Activated CD8-positive, alpha-beta memory T cell treated with anti-CD3 and anti-CD28 coated beads for 48 hours (primary cell): ENCODE measurements at regions not wholly inside any gene's neighbourhood (a gene's known extent, or its start where the extent isn't known, plus 50 kb on each side); places are given as distances from the start of the nearest gene placed in this dataset.
"Not testable (repeated sequence)": the region's sequence is repeated elsewhere in the genome, so short reads cannot be mapped to it uniquely, and the experiment has no call there.

ENCODE experiments used
- DNase-seq, 3 experiments: peaks; one replicate each; pipeline ENCODE4 v3.0.0-alpha.2; 2020; ENCODE audit warnings: low read depth in 2 of 3, low spot score in 2 of 3

DNA sequence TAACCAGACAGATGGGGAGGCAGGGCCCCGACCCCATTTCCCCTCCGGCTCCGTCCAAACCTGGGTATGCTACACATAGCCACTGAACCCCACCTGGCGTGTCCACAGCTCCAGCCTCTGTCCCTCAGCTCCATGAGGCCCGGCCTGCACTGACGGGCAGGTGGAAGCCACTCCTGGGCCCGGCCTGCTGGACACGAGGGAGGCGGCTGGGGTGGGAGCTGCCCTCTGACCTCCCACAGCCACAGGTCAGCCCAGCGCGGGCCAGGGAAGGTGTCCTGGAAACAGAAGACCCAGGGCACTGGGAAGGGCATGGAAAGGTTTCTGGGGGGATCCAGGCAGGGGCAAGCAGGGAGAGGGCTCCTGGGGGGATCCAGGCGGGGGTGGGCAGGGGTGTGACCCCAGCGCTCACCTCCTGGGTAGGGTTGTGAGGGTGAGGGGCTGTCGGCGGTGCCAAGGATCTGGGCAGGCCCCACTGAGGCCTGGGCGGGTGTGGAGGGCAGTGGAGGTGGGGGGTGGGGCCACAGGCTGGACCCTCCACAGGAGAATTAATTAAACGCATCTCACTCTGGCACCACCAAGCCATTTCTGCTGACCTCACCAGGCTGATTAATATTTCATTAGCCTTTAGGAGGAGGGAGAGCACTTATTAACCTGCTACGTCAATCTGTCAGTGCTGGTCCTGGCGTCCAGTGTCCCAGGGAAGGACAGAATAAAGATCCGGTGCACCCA, 108.9 kb downstream of the UNCX start:
- no peak for DNase-seq

DNA sequence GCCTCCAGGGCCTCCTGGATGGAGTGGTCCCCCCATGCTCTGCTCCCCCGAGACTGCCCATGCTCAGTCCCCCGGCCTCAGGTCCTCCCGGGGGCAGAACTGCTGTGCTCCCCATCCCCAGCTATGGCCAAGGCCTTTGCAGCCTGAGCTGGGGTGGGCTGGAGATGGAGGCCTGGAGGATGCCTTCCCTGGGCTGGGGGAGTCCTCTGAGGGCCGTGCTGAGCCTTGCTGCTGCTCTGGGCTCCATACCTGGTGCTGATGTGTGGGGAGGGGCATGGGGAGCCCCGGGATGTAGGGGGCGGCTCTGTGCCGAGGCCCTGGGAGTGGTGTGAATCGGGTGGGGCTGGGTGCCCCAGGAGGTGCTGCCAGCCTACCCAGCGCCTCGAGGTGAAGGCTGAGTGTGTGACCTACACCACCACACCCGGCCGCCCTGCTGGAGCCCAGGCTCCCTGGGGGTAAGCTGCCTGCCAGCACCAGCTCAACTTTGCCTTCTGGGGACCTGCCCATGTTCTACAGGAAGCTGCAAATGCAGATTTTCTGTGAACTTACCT, 109.5 kb downstream of the UNCX start:
- DNase-seq: no peak

DNA sequence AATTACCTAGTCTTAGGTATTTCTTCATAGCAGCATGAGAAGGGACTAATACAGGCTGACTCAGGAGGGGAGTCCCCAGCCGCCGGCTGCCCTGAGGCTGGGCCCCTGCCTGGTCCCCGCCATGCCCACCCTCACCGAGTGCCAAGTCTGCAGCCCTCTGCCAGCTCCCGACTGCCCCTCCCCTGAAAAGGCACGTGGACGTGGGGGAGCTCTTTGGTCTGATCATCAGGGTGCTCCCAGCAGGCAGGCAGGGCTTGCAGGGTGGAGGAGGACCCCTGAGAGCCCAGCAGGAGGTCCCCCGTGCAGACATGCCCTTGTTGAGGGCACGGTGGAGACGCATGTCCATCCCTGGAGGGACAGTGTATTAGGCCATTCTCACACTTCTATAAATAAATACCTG, 110.9 kb downstream of the UNCX start:
- DNase-seq: no peak

DNA sequence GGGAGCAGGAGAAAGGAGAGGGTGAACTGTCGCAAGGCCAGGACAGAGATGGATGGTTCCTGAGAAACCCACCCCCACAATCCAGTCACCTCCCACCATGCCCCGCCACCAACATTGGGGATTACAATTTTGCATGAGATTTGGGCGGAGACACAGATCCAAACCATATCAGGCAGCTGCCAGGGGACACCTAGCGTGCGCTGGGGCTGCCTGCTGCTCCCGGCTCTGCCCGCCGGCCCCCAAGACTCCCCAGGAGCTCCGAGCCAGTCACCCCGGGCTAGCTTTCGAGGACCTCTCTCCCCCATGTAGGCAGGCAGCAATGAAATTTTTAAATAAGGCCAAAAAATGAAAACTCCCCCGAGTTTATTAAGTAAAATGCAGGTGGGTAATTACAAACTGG, 111.7 kb downstream of the UNCX start:
- no peak for DNase-seq

DNA sequence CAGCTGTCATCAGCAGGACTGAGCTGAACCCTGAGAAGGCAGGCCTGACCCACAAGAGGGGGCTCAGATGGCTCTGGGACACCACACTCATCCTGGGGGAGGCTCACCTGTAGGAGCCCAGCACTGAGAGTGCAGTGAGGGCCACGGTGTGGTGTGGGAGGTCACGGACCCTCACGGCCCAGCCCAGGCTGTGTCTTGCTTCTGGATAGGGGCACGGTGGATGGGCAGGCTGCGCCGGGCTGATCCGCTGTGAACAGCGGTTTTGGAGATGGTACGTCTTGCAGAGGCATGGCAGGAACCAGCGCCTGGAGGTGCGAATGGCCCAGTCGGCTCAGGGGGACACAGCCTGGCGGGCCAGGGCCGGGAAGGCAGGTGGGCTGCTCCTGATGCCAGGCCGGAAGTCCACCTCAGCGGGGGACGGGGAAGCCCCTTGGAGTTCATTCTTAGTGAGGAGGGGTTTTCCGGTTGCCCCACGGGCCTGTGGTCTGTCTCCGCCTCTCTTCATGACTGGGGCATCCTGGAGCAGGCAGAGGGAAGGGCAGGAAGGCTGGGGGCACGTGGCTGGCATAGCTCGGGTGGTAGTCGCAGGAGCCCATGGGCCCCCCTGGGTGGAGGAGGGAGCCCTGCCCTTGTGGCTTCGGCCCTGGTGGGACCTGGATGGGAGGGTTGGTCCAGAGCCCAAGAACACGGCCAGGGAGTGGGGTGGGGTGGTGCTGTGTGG, 112.5 kb downstream of the UNCX start:
- no peak for DNase-seq

DNA sequence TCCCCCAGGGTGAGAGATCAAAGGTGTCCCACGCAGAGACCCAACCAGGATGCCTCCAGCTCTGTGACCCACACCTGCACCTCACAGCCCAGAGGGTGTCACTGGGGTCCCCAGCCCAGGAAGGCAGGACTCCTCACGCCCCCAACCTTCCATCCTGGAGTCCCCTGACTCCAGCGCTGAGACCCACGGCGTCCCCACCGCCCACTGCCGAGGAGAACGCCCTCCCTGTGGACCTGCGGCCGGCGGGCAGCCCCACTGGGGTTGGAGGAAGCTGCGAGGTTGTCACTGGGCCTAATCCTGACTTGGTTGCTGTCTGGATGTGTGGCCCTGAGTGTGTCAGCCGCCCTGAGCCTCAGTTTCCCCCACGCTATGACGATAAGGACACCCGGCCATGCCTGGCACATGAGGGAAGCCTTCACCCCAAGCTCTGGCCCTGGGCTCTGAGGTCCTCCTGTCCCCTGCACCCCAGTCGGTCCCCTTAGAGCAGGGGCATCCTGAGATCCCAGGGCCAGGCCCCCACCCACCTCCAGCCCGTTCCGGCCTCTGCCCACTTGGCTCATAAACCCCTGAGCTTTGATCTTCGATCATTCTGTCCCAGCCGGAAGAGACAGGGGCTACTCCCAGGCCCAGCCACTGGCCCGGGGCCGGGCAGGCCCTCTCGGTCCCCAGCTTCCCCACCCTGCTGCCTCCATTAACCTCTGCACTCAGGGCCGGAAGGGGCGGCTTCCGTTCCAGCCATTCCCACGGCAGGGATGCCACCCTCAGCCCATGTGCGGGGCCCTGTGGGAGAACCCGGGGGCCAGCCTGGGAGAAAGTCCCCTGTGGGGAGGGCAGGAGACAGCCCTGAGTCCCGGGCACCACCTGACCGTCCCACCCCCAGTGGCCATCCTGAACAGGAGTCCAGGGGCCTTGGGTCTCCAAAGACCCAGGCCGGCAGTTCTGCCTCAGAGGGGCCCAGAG, 113.2 kb downstream of the MICALL2 start:
- no peak for DNase-seq

DNA sequence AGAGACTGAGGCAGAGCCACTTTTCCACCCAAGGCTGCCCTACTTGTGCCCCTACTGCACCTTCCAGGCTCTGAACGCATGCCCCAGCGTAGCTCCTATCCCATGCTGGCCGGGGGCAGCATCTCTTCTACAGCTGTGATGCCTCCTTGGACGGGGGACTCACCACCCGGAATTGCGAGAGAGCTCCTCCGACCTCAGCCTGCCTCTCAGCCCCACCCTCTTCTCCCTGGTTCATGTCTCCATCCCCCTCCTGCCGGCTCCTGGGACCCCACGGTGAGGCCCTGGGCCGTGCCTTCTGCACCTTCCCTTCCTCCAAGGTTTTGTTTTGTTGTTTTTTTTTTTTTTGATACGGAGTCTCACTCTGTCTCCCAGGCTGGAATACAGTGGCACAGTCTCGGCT, 112.4 kb downstream of the MICALL2 start:
- DNase-seq: no peak

DNA sequence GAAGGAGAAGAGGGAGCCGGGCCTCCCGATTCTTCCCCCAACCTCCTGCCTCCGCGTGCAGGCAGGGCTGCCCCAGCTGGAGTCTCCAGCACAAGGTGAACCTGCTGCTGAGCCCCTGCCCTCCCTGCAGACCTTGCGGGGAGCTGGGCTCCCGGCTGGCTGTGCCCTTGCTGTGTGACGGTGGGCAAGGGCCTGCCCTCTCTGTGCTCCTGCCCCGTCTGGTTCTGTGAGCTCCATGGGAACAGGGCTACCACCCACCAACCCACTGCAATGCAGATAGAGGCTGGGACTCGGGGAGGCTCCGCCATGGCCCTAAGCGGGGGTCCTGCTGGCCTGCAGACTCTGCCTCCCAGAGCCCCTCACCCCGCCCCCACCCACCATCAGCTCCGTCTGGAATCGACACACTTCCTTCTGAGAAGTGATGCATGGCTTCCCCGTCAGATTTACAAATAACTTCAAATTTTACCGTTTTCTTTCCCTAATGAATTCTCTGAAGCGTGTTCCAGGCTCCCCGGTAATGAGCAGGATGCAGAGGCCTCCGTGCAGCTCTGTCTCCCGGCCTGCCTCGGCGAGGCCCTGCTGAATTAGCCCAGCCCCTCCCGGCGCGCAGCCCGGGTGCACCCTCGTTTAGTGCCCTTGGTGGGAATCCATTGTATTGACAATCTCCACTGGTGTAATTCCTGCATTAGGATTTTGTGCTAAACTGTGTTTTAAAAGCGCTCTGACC, 111.0 kb downstream of the MICALL2 start:
- no peak for DNase-seq

DNA sequence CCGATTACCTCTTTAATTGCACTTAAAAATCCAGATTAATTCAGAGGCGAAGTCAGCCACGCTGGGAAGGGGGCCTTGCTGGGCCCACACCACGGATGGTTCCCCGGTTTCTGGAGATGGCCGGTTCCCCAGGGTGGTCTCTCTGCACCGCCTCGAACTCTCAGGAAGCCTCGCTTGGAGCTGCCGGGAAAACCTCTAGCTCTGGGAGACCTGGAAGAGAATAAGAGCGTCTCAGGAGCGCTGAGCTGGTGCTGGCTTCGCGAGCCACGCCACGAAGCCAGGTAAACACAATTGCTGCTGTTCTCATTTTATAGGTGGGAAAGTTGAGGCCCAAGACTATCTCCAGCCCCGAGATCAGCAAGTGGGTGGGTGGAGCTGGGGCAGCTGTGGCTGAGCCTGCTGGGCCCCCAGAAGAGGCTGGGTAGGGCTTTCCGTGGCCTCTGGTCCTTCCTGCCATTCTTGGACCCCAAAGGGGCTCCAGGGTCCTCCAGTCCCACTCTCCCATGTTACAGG, 110.4 kb downstream of the MICALL2 start:
- no peak for DNase-seq

DNA sequence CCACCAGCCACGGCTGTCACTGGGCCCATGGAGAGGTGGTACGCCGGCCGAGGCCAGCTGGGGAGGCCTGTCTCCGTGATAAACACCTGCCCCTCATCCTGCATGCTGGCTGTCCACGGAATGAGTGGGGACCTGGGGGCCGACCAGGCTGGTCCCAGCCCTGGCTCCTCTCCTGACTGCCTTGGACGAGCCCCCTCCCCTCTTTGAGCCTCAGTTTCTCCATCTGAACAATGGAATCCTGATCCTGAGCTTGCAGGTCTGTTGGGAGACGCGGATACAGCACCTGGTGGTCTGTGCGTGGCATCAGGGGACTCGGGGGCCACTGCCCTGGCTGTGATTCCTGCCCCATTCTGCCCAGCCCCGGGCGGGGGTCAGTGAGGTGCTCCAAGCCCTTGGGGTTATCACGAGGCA, 109.9 kb downstream of the MICALL2 start:
- DNase-seq: no peak

DNA sequence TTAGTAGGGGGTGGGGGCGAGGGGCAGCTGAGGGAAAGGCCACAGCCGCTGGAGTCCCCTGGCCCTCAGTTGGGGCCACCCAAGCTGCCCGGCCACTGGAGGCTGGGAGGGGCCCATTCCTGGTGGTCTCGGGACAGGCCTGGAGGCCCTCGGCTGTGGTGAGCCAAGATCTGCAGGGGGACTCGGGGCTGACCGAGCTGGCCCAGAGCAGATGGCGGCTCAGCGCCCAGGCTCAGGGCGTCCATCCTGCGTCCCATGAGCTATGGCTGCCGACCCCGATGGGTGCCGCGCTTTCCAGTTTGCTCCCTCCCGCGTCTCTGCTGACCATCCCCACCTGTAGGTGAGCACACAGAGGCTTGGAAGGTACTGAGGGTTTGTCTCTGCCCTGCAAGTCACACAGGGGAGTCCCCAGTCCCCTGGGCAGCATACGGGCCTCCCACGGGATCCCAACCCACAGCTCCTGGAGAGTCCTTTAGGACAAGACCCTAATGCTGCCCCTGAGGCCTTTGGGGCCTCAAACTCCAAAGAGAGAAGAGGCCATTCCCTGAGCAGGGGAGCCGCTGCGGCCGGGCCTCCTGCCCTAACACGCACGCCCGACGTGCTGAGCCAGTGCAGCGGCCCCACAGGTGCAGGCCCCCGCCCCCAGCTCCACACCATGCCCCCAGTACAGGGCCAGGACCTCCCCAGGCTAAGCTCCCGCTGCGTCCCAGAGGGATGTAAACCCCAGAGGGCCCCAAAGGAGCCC, 107.2 kb downstream of the MICALL2 start:
- DNase-seq: no peak

DNA sequence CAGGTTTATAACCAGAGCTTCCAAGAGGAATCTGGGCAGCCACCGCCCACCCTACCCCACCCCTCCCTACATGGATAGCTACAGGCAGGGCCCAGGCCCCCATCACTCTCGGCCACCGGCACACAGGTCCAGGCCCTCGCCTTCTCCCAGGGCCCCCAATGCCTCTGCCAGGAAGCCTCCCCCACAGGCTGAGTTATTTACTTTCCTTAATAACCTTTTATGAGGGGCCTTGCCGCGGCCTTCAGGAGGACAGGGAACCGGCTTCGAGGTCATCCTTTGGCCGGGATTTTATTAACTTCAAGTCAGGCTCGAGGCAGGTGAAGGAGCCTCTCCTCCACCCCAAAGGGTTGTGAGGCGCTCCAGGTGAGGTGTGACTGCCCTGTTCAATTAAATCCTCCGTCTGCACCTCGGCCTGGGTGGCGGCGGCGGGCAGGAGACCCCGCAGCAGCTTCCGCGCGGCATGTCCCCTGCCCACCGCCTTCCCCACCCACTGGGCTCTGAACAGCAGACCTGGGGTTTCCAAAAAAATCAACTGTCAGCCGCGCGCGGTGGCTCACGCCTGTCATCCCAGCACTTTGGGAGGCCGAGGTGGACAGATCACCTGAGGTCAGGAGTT, 106.5 kb downstream of the MICALL2 start:
- DNase-seq: no peak

DNA sequence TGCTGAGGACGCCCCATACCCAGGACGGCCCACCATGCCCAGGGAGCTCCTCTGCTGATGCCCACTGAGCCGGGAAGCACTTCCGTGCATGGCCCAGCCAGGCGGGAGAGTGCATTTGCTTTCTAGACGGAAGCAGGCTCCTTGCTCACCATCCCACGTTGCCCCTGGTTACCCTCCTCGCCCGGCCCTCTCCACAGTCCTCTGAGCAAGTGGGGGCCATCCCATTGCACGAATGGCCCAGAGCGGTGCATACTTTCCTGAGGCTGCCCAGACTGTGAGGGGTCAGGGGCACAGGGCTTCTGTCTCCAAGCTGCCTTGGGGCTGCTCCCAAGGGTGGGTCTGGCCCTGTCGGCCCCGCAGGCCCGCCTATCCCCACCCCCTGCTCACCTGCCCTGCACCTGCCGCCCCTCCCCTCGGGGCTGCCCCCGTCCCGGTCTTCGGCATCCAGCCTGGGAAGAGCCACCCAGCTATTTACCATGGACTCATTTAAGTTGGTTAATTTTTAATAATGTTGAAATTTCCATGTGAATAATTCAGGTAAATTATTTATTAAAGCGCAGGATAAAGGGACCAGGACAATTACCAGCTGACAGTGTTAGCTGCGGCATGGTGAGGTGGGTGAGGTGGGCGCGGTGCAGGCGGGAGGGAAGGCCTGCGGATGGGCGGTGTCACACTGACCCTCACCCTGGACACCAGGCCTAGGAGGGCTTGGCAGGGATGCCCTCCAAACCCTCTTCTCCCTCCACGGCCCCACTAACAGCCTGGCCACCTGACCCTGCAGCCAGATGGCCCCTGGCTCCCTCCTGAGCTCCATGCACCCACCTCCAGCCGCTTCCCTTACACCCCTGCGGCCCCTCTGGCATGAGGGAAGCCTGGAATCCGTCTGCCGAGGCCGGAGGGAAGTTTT, 104.4 kb downstream of the MICALL2 start:
- DNase-seq: no peak

DNA sequence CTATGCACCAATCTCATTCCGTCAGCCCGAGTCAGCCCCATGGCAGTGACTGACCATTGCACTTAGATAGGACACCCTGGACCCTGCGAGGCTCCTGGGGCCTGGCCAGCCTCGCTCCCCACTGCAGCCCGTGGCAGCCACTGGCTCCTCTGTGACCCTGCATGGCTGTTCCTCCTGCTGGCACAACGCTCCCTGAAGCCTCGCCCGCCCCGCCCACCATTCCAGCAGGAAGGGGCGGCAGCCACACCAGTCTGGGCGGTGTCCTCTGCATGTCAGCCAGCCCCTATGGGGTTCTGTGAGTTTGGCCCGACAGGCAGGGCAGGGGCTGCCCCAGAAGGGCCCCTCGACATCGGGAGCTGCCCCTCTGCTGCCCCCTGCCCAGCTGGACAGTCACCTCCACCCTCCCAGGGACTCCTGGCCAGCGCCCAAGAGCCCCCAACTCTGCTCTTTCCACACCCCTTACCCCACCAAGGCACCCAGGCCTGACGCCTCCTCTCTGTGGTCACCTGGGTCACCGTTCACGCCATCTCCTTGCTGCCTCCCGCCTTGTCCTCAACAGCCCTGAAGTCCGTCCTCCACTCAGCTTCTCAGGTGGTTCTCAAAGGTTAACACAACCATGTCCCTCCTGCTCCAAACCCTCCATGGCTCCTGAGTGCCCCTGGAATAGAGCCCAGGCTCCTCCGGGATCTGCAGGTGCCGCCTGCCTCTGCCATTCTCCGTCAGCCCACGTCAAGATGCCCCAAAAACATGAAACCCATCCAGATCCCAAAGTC, 103.5 kb downstream of the MICALL2 start:
- DNase-seq: no peak

DNA sequence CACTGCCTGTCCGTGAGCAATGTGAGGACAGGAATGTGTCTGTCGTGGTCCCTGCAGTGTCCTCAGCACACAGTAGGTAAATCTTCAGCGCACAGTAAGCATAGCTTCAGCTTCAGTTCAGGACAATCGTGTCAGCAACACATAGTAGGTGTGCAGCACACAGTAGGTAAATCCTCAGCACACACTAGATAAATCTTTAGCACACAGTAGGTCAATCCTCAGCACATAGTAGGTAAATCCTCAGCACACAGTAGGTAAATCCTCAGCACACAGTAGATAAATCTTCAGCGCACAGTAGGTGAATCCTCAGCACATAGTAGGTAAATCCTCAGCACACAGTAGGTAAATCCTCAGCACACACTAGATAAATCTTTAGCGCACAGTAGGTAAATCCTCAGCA, 102.4 kb downstream of the MICALL2 start:
- not testable (repeated sequence) for DNase-seq

DNA sequence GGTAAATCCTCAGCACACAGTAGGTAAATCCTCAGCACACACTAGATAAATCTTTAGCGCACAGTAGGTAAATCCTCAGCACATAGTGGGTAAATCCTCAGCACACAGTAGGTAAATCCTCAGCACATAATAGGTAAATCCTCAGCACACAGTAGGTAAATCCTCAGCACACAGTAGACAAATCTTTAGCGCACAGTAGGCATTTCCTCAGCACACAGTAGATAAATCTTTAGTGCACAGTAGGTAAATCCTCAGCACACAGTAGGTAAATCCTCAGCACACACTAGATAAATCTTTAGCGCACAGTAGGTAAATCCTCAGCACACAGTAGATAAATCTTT, 102.0 kb downstream of the MICALL2 start:
- DNase-seq: not testable (repeated sequence)

DNA sequence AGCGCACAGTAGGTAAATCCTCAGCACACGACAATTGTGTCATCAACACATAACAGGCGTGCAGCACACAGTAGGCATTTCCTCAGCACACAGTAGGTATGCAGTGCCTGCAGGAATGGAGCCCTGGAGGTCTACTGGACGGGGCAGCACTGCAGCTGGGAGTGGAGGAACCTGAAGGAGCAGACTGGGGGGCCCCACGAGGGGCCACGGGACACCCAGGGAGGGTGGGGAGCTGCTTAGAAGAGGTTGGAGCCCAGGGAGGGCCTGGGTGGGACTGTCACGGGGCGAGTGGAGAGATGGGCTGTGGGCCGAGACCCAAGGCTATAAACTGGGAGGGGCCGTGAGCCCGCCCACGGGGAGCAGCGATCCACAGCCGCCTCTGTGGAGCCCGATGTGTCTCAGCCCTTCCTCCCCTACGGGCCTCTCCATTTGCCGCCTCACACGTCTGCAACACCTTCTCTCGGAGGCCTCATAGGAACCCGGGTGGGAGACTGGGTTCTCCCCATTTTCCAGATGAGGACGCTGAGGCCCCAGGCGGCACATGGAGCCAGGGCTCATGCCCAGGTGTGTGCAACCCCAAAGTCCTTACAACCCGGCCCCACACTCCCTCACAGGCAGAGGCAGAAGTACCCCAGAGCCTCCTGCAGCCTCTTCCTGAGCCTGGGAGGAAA, 101.5 kb downstream of the MICALL2 start:
- DNase-seq: no peak
